ENCODE measurements at regions not wholly inside any gene's neighbourhood (a gene's known extent, or its start where the extent isn't known, plus 50 kb on each side); places are given as distances from the start of the nearest gene placed in this dataset.
A peak's percentile ranks its signal among the peaks of the same experiment; 100 is the strongest.

GRCh38 chr4:91824773-91825172 is 479.0 kb upstream of the GRID2 start:
- Histone ChIP-seq H3K4me2 (no peak overlapping the region), H3K27me3 (ENCODE audit: insufficient read depth) (no peaks in the 10 kb centered on the region), H3K9ac (no peak overlapping the region), H3K9me2 (no peaks in the 10 kb centered on the region), H3K27ac (ENCODE audit: low read depth in 2 of 2, low read length in 1 of 2) (no peak overlapping the region), H2AFZ (ENCODE audit: low read depth) (no peak overlapping the region), H3K9me3 (peaks cover 9% of the 10 kb centered on the region; the same call in 1 of the 2 replicates), H3F3A (replicated peaks; ENCODE audit: insufficient read depth) (no peaks in the 10 kb centered on the region), H3K36me3 (replicated peaks in 1 of 2; ENCODE audit: control insufficient read depth in 1 of 2, insufficient read depth in 2 of 2, low read length in 1 of 2) (no peaks in the 10 kb centered on the region), H3K4me3 (ENCODE audit: low read depth in 2 of 2, low read length in 1 of 2) (no peak overlapping the region), H4K20me1 (ENCODE audit: insufficient read depth) (no peaks in the 10 kb centered on the region), H3K79me2 (ENCODE audit: insufficient read depth) (no peaks in the 10 kb centered on the region), H3K4me1 (ENCODE audit: control insufficient read depth in 1 of 2, insufficient read depth in 2 of 2, low read depth in 1 of 2, low read length in 1 of 2) (no peaks in the 10 kb centered on the region)
- no peak for DNase-seq
- POLR2A ChIA-PET = no interaction called here
- TF ChIP-seq CTCF (IDR thresholded peaks at IDR 0.05) (no peak), FOXJ3 (CRISPR knock-in tag; IDR thresholded peaks at IDR 0.05) (no peak), TAF1 (IDR thresholded peaks at IDR 0.05; ENCODE audit: borderline replicate concordance, low read depth, low read length) (no peak), POLR2AphosphoS5 (IDR thresholded peaks at IDR 0.05; ENCODE audit: low read depth, low read length) (no peak)
- WGBS (ENCODE audit: low lambda C conversion rate) = 19% methylated on average over 1 of the region's 1 CpG
- CTCF ChIA-PET = no interaction called here

GRCh38 chr4:91826186-91826585 is 477.6 kb upstream of the GRID2 start:
- Histone ChIP-seq H3K4me2 (no peak overlapping the region), H3K36me3 (replicated peaks in 1 of 2; ENCODE audit: control insufficient read depth in 1 of 2, insufficient read depth in 2 of 2, low read length in 1 of 2) (no peaks in the 10 kb centered on the region), H3K9me3 (peaks cover 9% of the 10 kb centered on the region; the same call in 1 of the 2 replicates), H3K79me2 (ENCODE audit: insufficient read depth) (no peaks in the 10 kb centered on the region), H3K27me3 (ENCODE audit: insufficient read depth) (no peaks in the 10 kb centered on the region), H3K9ac (no peak overlapping the region), H4K20me1 (ENCODE audit: insufficient read depth) (no peaks in the 10 kb centered on the region), H2AFZ (ENCODE audit: low read depth) (no peak overlapping the region), H3F3A (replicated peaks; ENCODE audit: insufficient read depth) (no peaks in the 10 kb centered on the region), H3K27ac (ENCODE audit: low read depth in 2 of 2, low read length in 1 of 2) (no peak overlapping the region), H3K4me1 (ENCODE audit: control insufficient read depth in 1 of 2, insufficient read depth in 2 of 2, low read depth in 1 of 2, low read length in 1 of 2) (no peaks in the 10 kb centered on the region), H3K9me2 (no peaks in the 10 kb centered on the region), H3K4me3 (ENCODE audit: low read depth in 2 of 2, low read length in 1 of 2) (no peak overlapping the region)
- TF ChIP-seq SIN3A (IDR thresholded peaks at IDR 0.05; ENCODE audit: borderline replicate concordance, low read depth, low read length) (no peak), PBX3 (IDR thresholded peaks at IDR 0.05) (peak; percentile 46), TEAD4 (IDR thresholded peaks at IDR 0.05; ENCODE audit: borderline replicate concordance, insufficient read depth) (0 out of 2 replicates have a peak, but pooled peaks have one; percentile 17), GABPA (IDR thresholded peaks at IDR 0.05; ENCODE audit: low read depth) (no peak), USF2 (IDR thresholded peaks at IDR 0.05; ENCODE audit: borderline replicate concordance, low read depth, low read length) (no peak), FOSL2 (IDR thresholded peaks at IDR 0.05; ENCODE audit: borderline replicate concordance, low read depth) (peak; percentile 26; the same call in 1 of the 2 replicates), TCF12 (IDR thresholded peaks at IDR 0.05) (0 out of 2 replicates have a peak, but pooled peaks have one; percentile 14), ZBTB33 (IDR thresholded peaks at IDR 0.05; ENCODE audit: borderline replicate concordance, low read depth) (no peak), EP300 (IDR thresholded peaks at IDR 0.05; ENCODE audit: borderline replicate concordance in 1 of 2, low read depth in 1 of 2, low read length in 1 of 2) (no peak)
- WGBS (ENCODE audit: low lambda C conversion rate) = 35% methylated on average over 2 of the region's 2 CpGs
- no peak for DNase-seq
- CTCF ChIA-PET = no interaction called here
- POLR2A ChIA-PET = no interaction called here

Measured in SK-N-SH (cell line).